GM10266 (cell line): ENCODE measurements at regions not wholly inside any gene's neighbourhood (a gene's known extent, or its start where the extent isn't known, plus 50 kb on each side); places are given as distances from the start of the nearest gene placed in this dataset.

Experiments used
- DNase-seq: peaks from one replicate; pipeline ENCODE4 v3.0.0; 2012; ENCODE audit errors: extremely low spot score
- CTCF ChIP-seq: IDR thresholded peaks from 2 replicates; pipeline ENCODE4 v1.5.1; 2012; ENCODE audit warnings: mild to moderate bottlenecking, low read depth; ENCODE audit not compliant: control insufficient read depth, insufficient read depth; ENCODE audit errors: missing control alignments

DNA sequence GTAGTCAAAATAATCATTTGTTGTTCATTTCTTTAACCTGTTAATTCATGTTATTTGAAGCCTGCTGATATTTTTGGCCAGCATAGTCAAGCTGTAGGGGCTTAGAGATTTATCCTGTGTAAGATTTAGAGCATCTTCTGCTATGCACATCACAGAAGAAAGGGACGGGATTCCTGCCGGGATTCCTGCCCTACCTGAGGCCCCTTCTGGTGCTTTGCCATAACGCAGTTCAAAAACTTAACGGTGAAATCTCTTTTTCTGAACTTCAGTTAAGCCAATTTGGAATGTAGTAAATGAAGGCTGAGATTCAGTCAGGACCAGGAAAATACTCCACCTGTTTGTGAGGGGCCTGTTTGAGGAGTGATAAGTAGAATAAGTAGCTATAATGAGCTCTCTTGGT lies 50.7 kb upstream of the TMEM260 start:
- TF ChIP-seq CTCF: no peak
- no peak for DNase-seq
